ENCODE measurements at regions not wholly inside any gene's neighbourhood (a gene's known extent, or its start where the extent isn't known, plus 50 kb on each side); places are given as distances from the start of the nearest gene placed in this dataset.

- no peak overlapping the region for H4K5ac ChIP-seq (ENCODE audit: insufficient read length, low read depth, low read length)
- CTCF ChIA-PET (ENCODE audit: partially characterized antibody): no interaction called here
- no peak overlapping the region for H4K8ac ChIP-seq (ENCODE audit: extremely low read depth, insufficient read depth, low read length)
- H3K9me3 ChIP-seq (ENCODE audit: insufficient read depth in 2 of 2, low read depth in 1 of 2, low read length in 1 of 2): no peaks in the 10 kb centered on the region
- 83% methylated on average over 2 of the region's 2 CpGs; no CpG with 5 or more reads in 1 of the 2 experiments for WGBS, 2 experiments (ENCODE audit: extremely low coverage in 1 of 2, insufficient coverage in 1 of 2, insufficient read length in 1 of 2, insufficient replicate concordance in 2 of 2, low coverage in 1 of 2, low lambda C conversion rate in 2 of 2, missing lambda C conversion rate in 1 of 2)
- no peak overlapping the region for H3K9ac ChIP-seq (replicated peaks in 1 of 4; ENCODE audit: extremely low read depth in 1 of 4, low read depth in 3 of 4, low read length in 3 of 4)
- H4K20me1 ChIP-seq (replicated peaks in 1 of 2; ENCODE audit: control insufficient read depth in 1 of 2, insufficient read depth in 2 of 2, low read length in 2 of 2): no peaks in the 10 kb centered on the region
- no peak overlapping the region for H2BK15ac ChIP-seq (ENCODE audit: low read length)
- H3K4me3 ChIP-seq (ENCODE audit: extremely low read depth in 1 of 4, insufficient read depth in 2 of 4, low read depth in 3 of 4, low read length in 4 of 4): no peak overlapping the region
- H2AFZ ChIP-seq (ENCODE audit: low read length): no peak overlapping the region
- POLR2A ChIA-PET (ENCODE audit: partially characterized antibody): no interaction called here
- H3K27me3 ChIP-seq (replicated peaks in 1 of 4; ENCODE audit: control insufficient read depth in 3 of 4, extremely low read depth in 1 of 4, insufficient read depth in 3 of 4, low read length in 3 of 4): no peaks in the 10 kb centered on the region
- H3K79me2 ChIP-seq (ENCODE audit: control insufficient read depth in 1 of 2, insufficient read depth in 2 of 2, low read length in 2 of 2): no peaks in the 10 kb centered on the region
- no peaks in the 10 kb centered on the region for H3K23me2 ChIP-seq (ENCODE audit: low read depth, low read length)
- H2BK20ac ChIP-seq (ENCODE audit: low read length): no peak overlapping the region
- no peak for FAIRE-seq
- no peak overlapping the region for H2BK120ac ChIP-seq (replicated peaks; ENCODE audit: low read depth, low read length)
- no peak overlapping the region for H2BK5ac ChIP-seq (ENCODE audit: low read depth, low read length)
- no peak overlapping the region for H2AK5ac ChIP-seq (ENCODE audit: low read depth, low read length)
- no peak overlapping the region for H3K56ac ChIP-seq (replicated peaks; ENCODE audit: insufficient read length, low read depth, low read length)
- H3K79me1 ChIP-seq (ENCODE audit: low read depth, low read length): no peaks in the 10 kb centered on the region
- H3K14ac ChIP-seq (ENCODE audit: insufficient read length): no peak overlapping the region
- no peak overlapping the region for H3K4ac ChIP-seq (replicated peaks; ENCODE audit: insufficient read length, low read depth, low read length)
- no peak for DNase-seq (ENCODE audit: low read depth in 1 of 2, low spot score in 2 of 2)
- H3K36me3 ChIP-seq (ENCODE audit: control insufficient read depth in 2 of 4, insufficient read depth in 4 of 4, low read length in 3 of 4): no peaks in the 10 kb centered on the region
- no peak overlapping the region for H2BK12ac ChIP-seq (ENCODE audit: low read depth, low read length)
- H3K27ac ChIP-seq (ENCODE audit: low read depth, low read length): no peak overlapping the region
- no peak overlapping the region for H4K91ac ChIP-seq (replicated peaks; ENCODE audit: insufficient read length, low read length)
- H3K18ac ChIP-seq (ENCODE audit: extremely low read depth, low read length): no peak overlapping the region
- H3K4me1 ChIP-seq (replicated peaks in 1 of 4; ENCODE audit: control insufficient read depth in 3 of 4, insufficient read depth in 4 of 4, low read length in 3 of 4): peaks cover 0 to 3% (median 0%) of the 10 kb centered on the region in 4 experiments; a peak in 1 of 7 replicates
- no peak overlapping the region for H3K23ac ChIP-seq (ENCODE audit: insufficient read length)
- no peak overlapping the region for H3K4me2 ChIP-seq (ENCODE audit: insufficient read depth in 1 of 2, low read depth in 2 of 2, low read length in 2 of 2)
- no peak for TF ChIP-seq KDM5A (IDR thresholded peaks at IDR 0.05; ENCODE audit: low read length)
- no peak for TF ChIP-seq SP1 (IDR thresholded peaks at IDR 0.05; ENCODE audit: low read depth, low read length)
- TF ChIP-seq E2F6 (IDR thresholded peaks at IDR 0.05): no peak
- no peak for TF ChIP-seq HDAC2 (IDR thresholded peaks at IDR 0.05; ENCODE audit: borderline replicate concordance in 1 of 2, low read depth in 2 of 2, low read length in 2 of 2)
- no peak for TF ChIP-seq EP300 (IDR thresholded peaks at IDR 0.05; ENCODE audit: borderline replicate concordance in 1 of 2, low read depth in 2 of 2, low read length in 2 of 2)
These were observed 144.3 kb downstream of the CMPK2 start for GRCh38 chr2:6721395-6721794.

Measured in H1 (cell line).